PC-3 (cell line): ENCODE measurements at regions not wholly inside any gene's neighbourhood (a gene's known extent, or its start where the extent isn't known, plus 50 kb on each side); places are given as distances from the start of the nearest gene placed in this dataset.

ENCODE experiments used
- EZH2phosphoT487 ChIP-seq: fragments of 300-600 bp; sonication (generic); IDR thresholded peaks from 2 replicates; pipeline ENCODE4 v1.6.1; 2018; ENCODE audit warnings: mild to moderate bottlenecking, antibody characterized with exemption, low read length, borderline replicate concordance
- TF ChIP-seq, protein P1 (sequence below): fragments of 300-600 bp; sonication (generic); conservative IDR thresholded peaks from 2 replicates; pipeline ENCODE4 v1.5.1; 2017; ENCODE audit warnings: antibody characterized with exemption, low read depth, mild to moderate bottlenecking, low read length

GRCh38 chr5:164179406-164179805, 674.0 kb downstream of the MAT2B start:
- TF ChIP-seq EZH2phosphoT487 = no peak
- TF ChIP-seq, protein P1, sequence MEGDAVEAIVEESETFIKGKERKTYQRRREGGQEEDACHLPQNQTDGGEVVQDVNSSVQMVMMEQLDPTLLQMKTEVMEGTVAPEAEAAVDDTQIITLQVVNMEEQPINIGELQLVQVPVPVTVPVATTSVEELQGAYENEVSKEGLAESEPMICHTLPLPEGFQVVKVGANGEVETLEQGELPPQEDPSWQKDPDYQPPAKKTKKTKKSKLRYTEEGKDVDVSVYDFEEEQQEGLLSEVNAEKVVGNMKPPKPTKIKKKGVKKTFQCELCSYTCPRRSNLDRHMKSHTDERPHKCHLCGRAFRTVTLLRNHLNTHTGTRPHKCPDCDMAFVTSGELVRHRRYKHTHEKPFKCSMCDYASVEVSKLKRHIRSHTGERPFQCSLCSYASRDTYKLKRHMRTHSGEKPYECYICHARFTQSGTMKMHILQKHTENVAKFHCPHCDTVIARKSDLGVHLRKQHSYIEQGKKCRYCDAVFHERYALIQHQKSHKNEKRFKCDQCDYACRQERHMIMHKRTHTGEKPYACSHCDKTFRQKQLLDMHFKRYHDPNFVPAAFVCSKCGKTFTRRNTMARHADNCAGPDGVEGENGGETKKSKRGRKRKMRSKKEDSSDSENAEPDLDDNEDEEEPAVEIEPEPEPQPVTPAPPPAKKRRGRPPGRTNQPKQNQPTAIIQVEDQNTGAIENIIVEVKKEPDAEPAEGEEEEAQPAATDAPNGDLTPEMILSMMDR = no peak
